Endothelial cell of umbilical vein (primary cell): ENCODE measurements at regions not wholly inside any gene's neighbourhood (a gene's known extent, or its start where the extent isn't known, plus 50 kb on each side); places are given as distances from the start of the nearest gene placed in this dataset.

Experiments used
- BruUV-seq: library from RNA; stranded (reverse); fragments of 400-500 nt; replicated peaks from 2 replicates; lab custom pipeline; 2021; lab: Mats Ljungman, UMichigan
- CTCF ChIA-PET: fragments of 300-600, 350-600 bp; sonication (Branson Sonifier 250); formaldehyde crosslinking; loops from one replicate; lab custom pipeline; 2021; ENCODE audit warnings: antibody characterized with exemption, inconsistent platforms; lab: Charles Lee
- POLR2A ChIA-PET: fragments of 300-600, 350-600 bp; sonication (Branson Sonifier 250); formaldehyde crosslinking; loops from one replicate; lab custom pipeline; 2021; ENCODE audit warnings: antibody characterized with exemption, inconsistent platforms; lab: Charles Lee
- DNase-seq: peaks from one replicate; pipeline ENCODE4 v3.0.0-alpha.2; 2011; ENCODE audit warnings: low read depth, low spot score
- FAIRE-seq: peaks from 2 replicates; lab custom pipeline; 2011; peaks lifted over from hg19 to GRCh38; lab: Jason Lieb, UNC
- H2AFZ ChIP-seq: 2 replicates; pipeline ENCODE4 v1.6.0; 2012; ENCODE audit warnings: low read depth, low read length, control low read depth, inconsistent platforms
- H3K27ac ChIP-seq: 2 replicates; pipeline ENCODE4 v1.5.1; 2011; ENCODE audit warnings: low read depth, mild to moderate bottlenecking, control low read depth, low read length, moderate library complexity; ENCODE audit not compliant: insufficient read depth
- H3K27me3 ChIP-seq, 2 experiments: 2 replicates each; pipeline versions ENCODE4 v1.6.0 to v1.6.1; 2011; ENCODE audit warnings: low read length in 2 of 2, mixed read lengths in 1 of 2; ENCODE audit not compliant: control insufficient read depth in 2 of 2, insufficient read depth in 2 of 2
- H3K36me3 ChIP-seq, 2 experiments: 2 replicates in 1 of 2; 3 replicates in 1 of 2; pipeline ENCODE4 v1.5.1; 2011; ENCODE audit warnings: low read length in 2 of 2, mild to moderate bottlenecking in 1 of 2, moderate library complexity in 1 of 2; ENCODE audit not compliant: control insufficient read depth in 2 of 2, insufficient read depth in 2 of 2; ENCODE audit errors: extremely low read depth in 1 of 2
- H3K4me1 ChIP-seq: 3 replicates; pipeline ENCODE4 v1.5.1; 2011; ENCODE audit warnings: mild to moderate bottlenecking, low read length; ENCODE audit not compliant: control insufficient read depth, insufficient read depth; ENCODE audit errors: extremely low read depth
- H3K4me2 ChIP-seq: 2 replicates; pipeline ENCODE4 v1.6.1; 2011; ENCODE audit warnings: low read length, control low read depth, mixed read lengths; ENCODE audit not compliant: insufficient read depth
- H3K4me3 ChIP-seq, 3 experiments: fragments of 200-600 bp in 1 of 3; sonication (generic), shearing (Covaris generic) in 1 of 3; replicated peaks in 1 of 3; 2 replicates each; pipeline ENCODE4 v1.5.1; 2011 to 2016; ENCODE audit warnings: control low read depth in 3 of 3, low read length in 3 of 3, mild to moderate bottlenecking in 2 of 3, inconsistent platforms in 1 of 3, low read depth in 1 of 3, moderate library complexity in 1 of 3; ENCODE audit not compliant: insufficient read depth in 1 of 3
- H3K79me2 ChIP-seq: 2 replicates; pipeline ENCODE4 v1.6.0; 2012; ENCODE audit warnings: low read length, inconsistent platforms; ENCODE audit not compliant: control insufficient read depth, insufficient read depth
- H3K9ac ChIP-seq: replicated peaks from 2 replicates; pipeline ENCODE3; 2011; ENCODE audit warnings: low read length, control low read depth; ENCODE audit not compliant: insufficient read depth; ENCODE audit errors: extremely low read depth
- H3K9me1 ChIP-seq: replicated peaks from 3 replicates; pipeline ENCODE4 v1.6.0; 2011; ENCODE audit warnings: mild to moderate bottlenecking, low read length; ENCODE audit not compliant: control insufficient read depth, insufficient read depth; ENCODE audit errors: extremely low read depth
- H3K9me3 ChIP-seq: replicated peaks from 2 replicates; pipeline ENCODE4 v1.5.1; 2012; ENCODE audit warnings: low read length, inconsistent platforms; ENCODE audit not compliant: control insufficient read depth, insufficient read depth
- H4K20me1 ChIP-seq: replicated peaks from 2 replicates; pipeline ENCODE3; 2011; ENCODE audit warnings: mild to moderate bottlenecking, low read length; ENCODE audit not compliant: control insufficient read depth, insufficient read depth; ENCODE audit errors: extremely low read depth
- CTCF ChIP-seq, 2 donors: IDR thresholded peaks; 1 replicate in 1 of 2; 2 replicates in 1 of 2; pipeline ENCODE4 v1.5.1; 2011; ENCODE audit warnings: low read length in 2 of 2, mild to moderate bottlenecking in 2 of 2, moderate library complexity in 2 of 2, control low read depth in 1 of 2, inconsistent platforms in 1 of 2, low read depth in 1 of 2; ENCODE audit not compliant: insufficient read depth in 1 of 2; ENCODE audit errors: extremely low read depth in 1 of 2
- EZH2 ChIP-seq: IDR thresholded peaks from 2 replicates; pipeline ENCODE4 v1.6.1; 2012; ENCODE audit warnings: borderline replicate concordance, low read depth, mild to moderate bottlenecking, moderate library complexity, low read length, inconsistent platforms; ENCODE audit not compliant: severe bottlenecking
- FOS ChIP-seq: IDR thresholded peaks from 2 replicates; pipeline ENCODE4 v1.6.1; 2011; ENCODE audit warnings: mild to moderate bottlenecking, low read length, moderate library complexity, borderline replicate concordance; ENCODE audit not compliant: insufficient read depth
- GATA2 ChIP-seq: IDR thresholded peaks from 2 replicates; pipeline ENCODE4 v1.7.0; 2011; ENCODE audit warnings: low read depth, mild to moderate bottlenecking, moderate library complexity, mixed read lengths, low read length; ENCODE audit not compliant: insufficient read length, insufficient read depth
- JUN ChIP-seq: IDR thresholded peaks from 2 replicates; pipeline ENCODE4 v1.6.1; 2011; ENCODE audit warnings: borderline replicate concordance, low read depth; ENCODE audit not compliant: insufficient read length, insufficient read depth
- MAX ChIP-seq: IDR thresholded peaks from 2 replicates; pipeline ENCODE4 v1.6.1; 2011; ENCODE audit not compliant: insufficient read depth, insufficient read length
- MYC ChIP-seq: IDR thresholded peaks from one replicate; pipeline ENCODE4 v1.6.1; 2011; ENCODE audit warnings: mild to moderate bottlenecking, low read depth, low read length
- POLR2A ChIP-seq: IDR thresholded peaks from 2 replicates; pipeline ENCODE4 v1.6.1; 2012; ENCODE audit warnings: low read depth, mild to moderate bottlenecking, control low read depth, low read length
- POLR2AphosphoS5 ChIP-seq: IDR thresholded peaks from 2 replicates; pipeline ENCODE4 v1.6.1; 2012; ENCODE audit warnings: low read depth, mild to moderate bottlenecking, control low read depth, low read length, moderate library complexity; ENCODE audit not compliant: insufficient read depth
- dilution Hi-C: fragments of 300-500 bp; cut with MboI; formaldehyde crosslinking; loops from one replicate; pipeline ENCODE4 v1.15.0; 2019; ENCODE audit warnings: low sequenced_read_pairs; ENCODE audit not compliant: extremely low pct_ligation_motif_present
- intact Hi-C: fragments of 100-400 bp; cut with micrococcal nuclease; formaldehyde crosslinking; loops from one replicate; pipeline ENCODE4 v1.10.0; 2022

GRCh38 chr2:122704109-122704563 lies 948.7 kb downstream of the TSN start:
- Histone ChIP-seq H4K20me1 (no peaks in the 10 kb centered on the region), H3K4me3 (no peak overlapping the region), H3K36me3 (no peaks in the 10 kb centered on the region), H3K4me1 (no peaks in the 10 kb centered on the region), H3K9ac (no peak overlapping the region), H2AFZ (no peak overlapping the region), H3K27me3 (no peaks in the 10 kb centered on the region), H3K79me2 (no peaks in the 10 kb centered on the region), H3K27ac (no peak overlapping the region), H3K9me3 (peaks cover 2% of the 10 kb centered on the region), H3K4me2 (no peak overlapping the region), H3K9me1 (no peaks in the 10 kb centered on the region)
- ChIA-PET POLR2A (no interaction called here), CTCF (no interaction called here)
- DNase-seq, result no peak
- FAIRE-seq, result no peak
- intact Hi-C loops, result no loop called here
- dilution Hi-C loops, result no loop called here
- BruUV-seq, result no TSS peak
- TF ChIP-seq EZH2, result no peak

GRCh38 chr2:122705746-122706145 lies 950.3 kb downstream of the TSN start:
- Histone ChIP-seq H4K20me1 (no peaks in the 10 kb centered on the region), H3K4me3 (no peak overlapping the region), H3K9me1 (no peaks in the 10 kb centered on the region), H3K79me2 (no peaks in the 10 kb centered on the region), H3K4me2 (no peak overlapping the region), H3K36me3 (no peaks in the 10 kb centered on the region), H3K4me1 (no peaks in the 10 kb centered on the region), H3K27me3 (no peaks in the 10 kb centered on the region), H3K9ac (no peak overlapping the region), H3K27ac (no peak overlapping the region), H2AFZ (no peak overlapping the region), H3K9me3 (peaks cover 2% of the 10 kb centered on the region)
- DNase-seq (no peak), FAIRE-seq (no peak)
- BruUV-seq, result no TSS peak
- ChIA-PET CTCF (no interaction called here), POLR2A (no interaction called here)
- no peak for TF ChIP-seq MAX
- TF ChIP-seq CTCF (IDR thresholded peaks at IDR 0.05; ENCODE audit: extremely low read depth in 1 of 2, insufficient read depth in 1 of 2, low read depth in 1 of 2, low read length in 2 of 2), result no peak
- TF ChIP-seq POLR2A, result no peak
- TF ChIP-seq JUN, result no peak
- TF ChIP-seq MYC, result no peak
- no peak for TF ChIP-seq GATA2
- TF ChIP-seq EZH2, result no peak
- TF ChIP-seq FOS, result no peak
- no peak for TF ChIP-seq POLR2AphosphoS5
- intact Hi-C loops, result no loop called here
- dilution Hi-C loops, result no loop called here
